ENCODE measurements at regions not wholly inside any gene's neighbourhood (a gene's known extent, or its start where the extent isn't known, plus 50 kb on each side); places are given as distances from the start of the nearest gene placed in this dataset.
"Not testable (repeated sequence)": the region's sequence is repeated elsewhere in the genome, so short reads cannot be mapped to it uniquely, and the experiment has no call there.

DNA sequence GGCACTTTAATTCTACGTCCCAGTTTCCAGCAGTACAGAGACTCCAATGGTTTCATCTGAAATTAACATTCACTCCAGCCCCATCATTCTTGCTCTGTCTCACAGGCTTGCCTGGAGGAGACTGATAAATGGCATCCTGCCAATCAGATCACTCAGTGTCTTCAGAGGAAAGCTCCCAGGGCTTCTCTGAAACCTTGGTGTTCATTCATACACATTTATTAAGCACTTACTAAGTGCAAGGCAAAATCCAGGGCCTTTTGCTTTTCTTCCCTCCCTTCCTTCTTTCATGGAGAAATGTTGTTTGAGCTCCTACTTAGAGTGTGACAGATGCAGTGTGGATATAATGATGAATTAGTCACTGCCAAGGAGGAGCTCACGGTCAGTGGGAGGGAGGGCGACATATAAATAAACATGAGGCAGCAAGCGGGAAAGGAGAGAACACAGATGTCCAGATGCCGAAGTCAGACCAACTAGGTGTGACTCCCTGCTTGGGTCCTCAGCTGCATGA is 106.7 kb upstream of the DTNBP1 start:
- no peak for DNase-seq (ENCODE audit: low spot score)

DNA sequence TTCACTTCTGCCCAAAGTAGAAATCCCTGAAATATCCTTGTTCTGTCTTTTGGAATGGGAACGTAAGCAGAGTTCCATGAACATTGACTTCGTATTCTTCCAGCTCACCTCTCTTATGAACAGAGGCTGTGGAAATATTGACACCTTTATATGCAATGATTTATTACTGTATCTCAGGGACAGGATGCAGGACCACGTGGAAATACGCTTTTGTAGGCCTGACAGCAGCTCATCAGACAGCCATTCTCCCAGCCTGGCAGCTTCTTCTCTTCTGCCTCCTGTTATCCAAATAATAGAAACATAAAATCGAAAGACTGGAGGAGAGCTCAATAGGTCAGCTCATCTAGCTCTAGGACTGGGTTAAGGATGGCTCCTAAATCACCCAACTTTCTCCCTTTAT is 106.2 kb upstream of the DTNBP1 start:
- no peak for DNase-seq (ENCODE audit: low spot score)

DNA sequence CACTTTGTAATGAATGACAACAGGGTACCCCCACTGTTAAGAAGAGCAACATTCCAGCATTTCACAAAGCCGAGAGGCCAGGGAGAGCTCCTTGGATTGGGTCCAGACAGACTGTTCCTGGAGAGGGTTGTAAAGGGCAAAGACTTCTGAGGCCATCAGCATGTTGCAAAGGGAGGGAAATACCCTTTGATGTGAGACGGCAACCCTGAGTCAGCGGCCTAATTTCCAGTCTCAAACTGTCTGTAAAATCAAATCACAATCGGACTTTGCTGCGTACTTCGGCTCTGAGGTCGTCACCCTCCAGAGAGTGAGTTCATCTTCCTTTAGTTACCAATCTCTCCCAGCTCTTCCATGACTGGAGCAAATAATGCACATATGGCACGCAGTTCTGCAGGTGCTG is 101.0 kb upstream of the DTNBP1 start:
- DNase-seq (ENCODE audit: low spot score) = peak; percentile 32

DNA sequence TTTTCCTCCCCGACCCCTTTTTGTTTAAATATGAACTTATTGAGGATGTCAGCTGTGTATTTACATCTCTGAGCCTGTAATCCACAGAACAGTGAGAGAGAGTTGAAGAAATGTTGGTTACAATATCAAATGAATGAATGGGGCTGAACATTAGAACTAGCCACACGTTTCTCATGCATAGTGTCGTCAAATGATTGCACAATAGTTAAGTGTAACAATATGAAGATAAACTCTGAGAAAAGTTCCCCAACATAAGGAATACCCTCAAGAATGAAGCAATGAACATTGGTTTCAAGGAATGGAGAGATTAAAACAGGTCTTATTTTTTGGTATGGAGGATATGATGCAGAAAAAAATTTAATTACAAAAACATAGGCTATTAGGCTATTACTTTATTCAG is 100.5 kb upstream of the DTNBP1 start:
- DNase-seq (ENCODE audit: low spot score) = no peak

DNA sequence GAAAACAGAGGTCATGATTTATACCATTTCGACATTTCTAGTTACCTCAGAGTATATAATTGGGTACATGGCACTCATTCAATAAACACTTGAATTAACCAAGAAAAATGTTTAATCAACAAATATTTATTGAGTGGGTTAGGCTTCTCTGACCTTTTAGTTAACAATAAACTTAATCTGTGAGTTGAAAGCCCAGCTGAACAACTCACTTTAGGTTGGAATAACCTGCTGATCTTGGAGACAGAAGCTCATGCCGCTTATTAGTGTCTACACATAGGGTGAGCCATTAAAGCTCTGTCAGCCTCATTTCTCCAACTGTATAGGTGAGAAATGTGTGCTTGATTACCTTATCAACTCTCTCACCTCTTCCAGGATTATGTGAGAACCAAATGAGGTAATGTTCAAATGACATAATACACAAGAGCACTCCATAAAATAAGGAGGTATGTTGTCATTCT is 98.2 kb upstream of the DTNBP1 start:
- DNase-seq (ENCODE audit: low spot score) = no peak

DNA sequence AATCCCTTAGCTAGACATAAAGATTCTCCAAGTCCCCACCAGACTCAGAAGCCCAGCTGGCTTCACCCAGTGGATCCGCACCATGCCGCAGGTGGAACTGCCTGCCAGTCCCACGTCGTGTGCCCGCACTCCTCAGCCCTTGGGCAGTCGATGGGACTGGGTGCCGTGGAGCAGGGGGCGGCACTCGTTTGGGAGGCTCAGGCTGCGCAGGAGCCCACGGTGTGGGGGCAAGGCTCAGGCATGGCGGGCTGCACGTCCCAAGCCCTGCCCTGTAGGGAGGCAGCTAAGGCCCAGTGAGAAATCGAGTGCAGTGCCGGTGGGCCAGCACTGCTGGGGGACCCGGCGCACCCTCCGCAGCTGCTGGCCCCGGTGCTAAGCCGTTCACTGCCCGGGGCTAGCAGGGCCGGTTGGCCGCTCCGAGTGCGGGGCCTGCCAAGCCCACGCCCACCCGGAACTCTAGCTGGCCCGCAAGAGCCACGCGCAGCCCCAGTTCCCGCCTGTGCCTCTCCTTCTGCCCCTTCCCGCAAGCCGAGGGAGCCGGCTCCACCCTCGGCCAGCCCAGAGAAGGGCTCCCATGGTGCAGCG is 95.9 kb upstream of the DTNBP1 start:
- DNase-seq (ENCODE audit: low spot score) = no peak

DNA sequence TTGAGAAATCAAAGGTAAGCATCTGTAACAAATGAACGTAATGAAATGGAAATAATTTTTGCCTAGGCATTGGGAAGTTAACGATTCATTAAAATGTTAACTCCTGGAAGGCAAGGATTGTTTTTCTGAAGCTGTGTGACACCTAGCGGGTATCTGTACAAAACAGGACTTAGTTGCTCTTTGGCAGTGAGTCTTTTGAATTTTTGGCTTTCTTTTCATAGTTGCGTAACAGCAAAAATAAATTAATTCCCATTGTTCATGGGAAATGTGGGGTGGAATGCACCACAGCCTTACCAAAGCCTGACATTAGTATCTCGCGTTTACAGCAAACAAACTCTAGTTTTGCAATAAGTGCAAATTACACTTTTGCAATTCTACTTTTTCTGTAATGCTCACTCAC is 92.7 kb upstream of the DTNBP1 start:
- DNase-seq (ENCODE audit: low spot score) = no peak

DNA sequence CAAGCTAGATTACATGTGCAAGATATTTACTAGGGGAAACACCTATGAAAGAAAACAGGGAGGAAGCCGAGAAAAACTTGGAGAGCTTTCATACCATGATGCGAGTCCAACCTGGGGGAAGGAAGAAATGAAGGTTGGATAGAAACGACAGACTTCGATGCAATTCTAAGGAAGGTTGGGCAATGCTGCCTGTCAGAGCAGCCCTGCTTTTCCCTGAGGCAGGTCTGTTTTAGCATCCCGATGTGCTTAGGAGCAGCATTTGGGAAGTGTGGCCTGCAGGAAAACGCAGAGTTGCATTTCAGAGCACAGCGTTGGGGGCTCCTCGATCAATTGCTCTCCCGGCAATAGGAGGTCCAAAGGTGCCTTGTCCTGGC is 91.9 kb upstream of the DTNBP1 start:
- DNase-seq (ENCODE audit: low spot score) = no peak

DNA sequence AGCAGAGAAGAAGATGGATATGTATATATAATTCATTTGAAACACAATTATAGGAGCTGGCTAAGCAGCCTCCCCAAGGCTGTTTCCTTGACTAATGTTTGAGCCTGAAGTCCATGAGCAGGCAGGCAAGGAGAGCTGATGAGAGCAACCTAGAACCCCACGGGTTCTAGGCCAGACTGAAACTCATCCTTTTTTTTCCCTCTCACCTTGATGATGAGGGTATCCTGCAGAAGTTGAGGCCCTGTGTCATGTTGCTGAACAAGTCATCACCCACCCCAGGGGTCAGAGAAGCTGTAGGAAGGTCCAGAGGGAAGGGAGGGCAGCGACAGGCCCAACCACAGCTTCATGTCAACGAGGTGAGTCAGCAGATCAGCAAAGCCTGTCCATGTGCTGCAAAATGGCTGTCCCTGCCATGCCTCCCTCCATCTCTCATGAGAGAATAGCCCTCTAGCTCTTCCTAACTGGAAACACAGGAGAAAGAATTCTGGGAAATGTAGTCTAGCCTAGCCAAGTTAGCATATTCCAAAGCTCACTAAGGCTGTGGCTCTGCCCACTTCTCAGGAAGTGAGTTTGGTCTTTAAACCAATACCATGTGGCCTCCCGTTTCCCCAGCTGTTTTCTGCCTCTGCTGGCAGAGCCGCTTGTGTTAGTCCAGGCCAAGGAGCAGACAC is 91.3 kb upstream of the DTNBP1 start:
- DNase-seq (ENCODE audit: low spot score) = no peak

DNA sequence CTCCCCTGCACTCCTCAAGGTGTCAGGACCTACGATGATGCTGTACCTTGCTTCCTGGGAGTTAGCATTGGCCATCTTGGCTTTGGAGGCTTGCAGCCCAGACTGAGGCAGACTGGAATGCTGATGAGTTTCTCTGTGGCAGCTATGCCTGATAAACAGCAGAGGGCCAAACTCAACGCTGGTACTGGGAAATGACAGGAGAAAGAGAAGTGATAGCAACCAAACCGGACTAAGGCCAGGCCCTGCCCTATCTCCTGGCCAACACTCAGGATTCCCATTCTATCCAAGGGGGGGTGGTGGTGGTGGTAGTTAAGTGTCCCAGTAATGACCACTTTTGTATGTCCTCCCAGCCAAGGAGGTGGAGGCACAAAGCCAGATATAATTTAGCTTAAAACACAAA is 90.0 kb upstream of the DTNBP1 start:
- peak; percentile 20 for DNase-seq (ENCODE audit: low spot score)

DNA sequence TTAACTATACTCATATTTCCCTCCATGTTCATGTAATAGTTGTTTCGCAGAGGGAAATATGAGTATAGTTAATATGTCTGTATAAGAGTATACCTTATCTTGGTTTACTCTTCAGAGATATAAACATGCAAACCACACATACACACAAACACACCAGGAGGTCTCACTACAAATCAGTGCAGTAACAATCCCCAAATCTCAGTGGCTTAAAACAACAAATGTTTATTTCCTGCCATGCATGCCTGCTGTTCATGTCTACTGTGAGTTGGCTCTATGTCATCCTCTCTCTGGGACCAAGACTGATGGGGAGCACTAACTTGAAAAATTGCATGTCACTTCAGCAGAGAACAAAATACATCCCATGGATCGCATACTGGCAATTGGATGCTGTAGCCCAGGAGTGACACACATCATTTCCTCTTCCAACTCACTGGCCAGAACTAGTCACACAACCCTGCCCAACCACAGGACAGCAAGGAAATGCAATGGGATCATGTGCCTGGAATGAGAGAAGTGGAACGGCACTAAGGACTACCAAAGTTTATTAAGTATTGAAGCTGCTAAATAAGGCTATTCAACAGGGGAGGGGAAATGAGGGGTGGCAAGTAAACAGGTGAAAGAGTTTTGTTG is 89.0 kb upstream of the DTNBP1 start:
- no peak for DNase-seq (ENCODE audit: low spot score)

DNA sequence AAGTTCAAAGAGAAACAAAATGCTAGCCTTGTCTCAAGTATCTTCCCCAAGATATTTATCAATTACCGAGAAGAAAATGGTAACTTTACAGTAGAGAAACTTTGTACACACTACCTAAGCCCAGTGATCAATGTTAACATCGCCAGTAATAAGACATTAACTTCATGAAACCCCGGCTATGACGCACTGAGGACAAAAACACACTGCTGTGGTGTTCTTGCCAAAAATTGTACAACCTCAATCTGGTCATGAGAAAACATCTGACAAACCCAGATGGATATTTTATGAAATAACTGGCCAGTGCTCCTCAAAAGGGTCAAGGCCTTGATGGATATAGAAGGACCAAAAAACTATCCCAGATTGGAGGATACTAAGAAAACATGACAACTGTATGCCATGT is 85.5 kb upstream of the DTNBP1 start:
- DNase-seq (ENCODE audit: low spot score) = no peak

DNA sequence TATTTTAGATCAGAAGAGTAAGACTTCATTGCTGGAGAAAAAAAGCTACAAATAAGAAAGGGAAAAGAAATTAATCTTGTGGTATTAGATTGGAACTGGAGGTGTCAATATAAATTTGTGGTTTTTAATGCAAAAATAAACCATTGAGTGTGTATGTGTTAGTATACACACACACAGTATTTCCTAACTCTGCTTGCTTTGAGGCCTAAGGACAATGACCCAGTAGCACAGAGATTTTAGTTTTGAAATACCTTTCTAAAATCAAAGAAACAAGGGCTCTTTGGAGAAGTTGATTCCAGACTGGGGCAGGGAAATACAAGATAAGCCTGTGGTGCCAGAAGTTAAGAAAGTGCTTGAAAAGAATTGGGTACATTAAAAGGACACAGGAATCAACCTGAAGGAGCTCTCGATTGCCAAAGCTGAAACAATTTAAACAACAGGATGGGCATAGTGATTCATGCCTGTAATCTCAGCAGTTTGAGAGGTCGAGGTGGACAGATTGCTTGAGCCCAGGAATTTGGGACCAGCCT is 84.6 kb upstream of the DTNBP1 start:
- DNase-seq (ENCODE audit: low spot score) = no peak

DNA sequence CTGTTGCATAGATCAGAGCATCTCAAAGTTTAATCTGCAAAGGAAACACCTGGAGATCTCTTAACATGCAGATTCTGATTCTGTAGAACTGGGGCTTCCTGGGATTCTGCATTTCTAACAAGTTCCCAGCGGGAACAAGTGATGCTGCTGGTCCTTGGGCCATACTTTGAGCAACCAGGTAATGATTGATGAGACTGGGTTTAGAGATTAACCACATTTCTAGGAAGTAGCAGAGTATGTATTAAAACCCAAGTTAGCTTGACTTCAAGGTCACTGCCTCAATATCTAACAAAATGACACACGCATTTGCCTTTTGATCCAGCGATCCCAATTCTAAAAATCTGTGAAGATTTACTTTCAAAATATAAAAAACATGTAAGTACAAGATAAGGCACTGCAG is 83.0 kb upstream of the DTNBP1 start:
- no peak for DNase-seq (ENCODE audit: low spot score)

DNA sequence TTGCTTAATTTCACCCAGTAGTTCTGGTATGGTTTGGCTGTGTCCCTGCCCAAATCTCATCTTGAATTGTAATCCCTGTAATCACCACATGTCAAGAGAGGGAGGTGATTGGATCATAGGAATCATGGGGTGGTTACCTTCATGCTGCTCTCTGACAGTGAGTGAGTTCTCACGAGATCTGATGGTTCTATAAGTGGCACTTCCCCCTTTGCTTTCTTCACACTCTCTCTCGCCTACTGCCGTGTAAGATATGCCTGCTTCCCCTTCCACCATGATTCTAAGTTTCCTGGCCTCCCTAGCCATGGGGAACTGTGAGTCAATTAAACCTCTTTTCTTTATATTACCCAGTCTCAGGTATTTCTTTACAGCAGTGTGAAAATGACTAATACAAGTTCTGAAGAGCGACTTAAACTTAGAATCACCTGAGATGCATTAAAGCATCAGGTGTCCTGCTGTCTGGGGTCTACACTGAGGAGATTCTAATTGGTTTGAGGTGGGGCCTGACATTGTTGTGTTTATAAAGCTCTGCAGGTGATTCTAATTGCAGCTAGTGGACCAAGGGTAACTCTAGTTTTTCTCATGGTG is 82.1 kb upstream of the DTNBP1 start:
- DNase-seq (ENCODE audit: low spot score) = no peak

DNA sequence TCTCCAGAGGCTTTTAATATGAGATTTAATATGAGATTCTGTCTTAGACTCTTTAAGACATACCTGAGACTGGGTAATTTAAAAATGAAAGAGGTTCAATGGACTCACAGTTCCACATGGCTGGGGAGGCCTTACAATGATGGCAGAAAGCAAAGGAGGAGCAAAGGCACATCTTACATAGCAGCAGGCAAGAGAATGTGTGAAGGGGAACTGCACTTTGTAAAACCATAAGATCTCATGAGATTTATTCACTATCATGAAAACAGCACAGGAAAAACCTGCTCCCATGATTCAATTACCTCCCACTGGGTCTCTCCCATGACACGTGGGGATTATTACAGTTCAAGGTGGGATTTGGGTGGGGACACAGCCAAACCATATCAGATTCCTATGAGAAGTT is 79.2 kb upstream of the DTNBP1 start:
- not testable (repeated sequence) for DNase-seq (ENCODE audit: low spot score)

DNA sequence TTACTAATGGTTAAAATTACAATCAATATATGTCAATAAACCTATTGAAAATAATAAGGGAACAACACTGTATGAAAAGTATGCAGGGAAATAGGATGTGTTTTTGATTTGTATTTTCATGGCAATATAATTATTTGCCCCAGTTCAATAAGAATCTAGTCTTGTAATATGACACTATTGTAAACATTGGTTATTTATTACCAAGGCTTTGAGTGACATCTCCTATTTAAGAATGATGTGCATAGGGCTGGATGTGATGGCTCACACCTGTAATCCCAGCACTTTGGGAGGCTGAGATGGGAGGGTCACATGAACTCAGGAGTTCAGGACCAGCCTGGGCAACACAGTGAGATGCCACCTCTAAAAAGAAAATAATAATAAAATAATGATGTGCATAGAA is 78.6 kb upstream of the DTNBP1 start:
- no peak for DNase-seq (ENCODE audit: low spot score)

DNA sequence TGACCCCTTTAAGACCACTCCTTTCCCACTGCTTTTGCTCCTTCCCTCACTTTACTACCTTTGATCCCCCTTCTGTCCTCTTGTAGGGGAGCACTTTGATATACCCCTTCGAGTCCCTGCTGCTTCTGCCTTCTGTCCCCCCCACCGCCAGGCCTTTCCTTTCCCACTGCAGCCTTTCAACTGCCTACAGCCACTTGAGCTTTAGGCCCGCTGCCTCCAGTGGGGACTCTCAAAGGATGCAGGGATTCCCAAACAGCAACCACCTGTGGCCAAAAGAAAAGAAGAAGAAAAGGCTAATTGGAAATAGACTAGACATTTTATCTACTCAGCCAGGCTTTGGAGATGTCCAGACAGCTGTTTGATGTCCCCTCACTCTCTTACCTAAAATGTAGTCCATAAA is 77.0 kb upstream of the DTNBP1 start:
- no peak for DNase-seq (ENCODE audit: low spot score)

DNA sequence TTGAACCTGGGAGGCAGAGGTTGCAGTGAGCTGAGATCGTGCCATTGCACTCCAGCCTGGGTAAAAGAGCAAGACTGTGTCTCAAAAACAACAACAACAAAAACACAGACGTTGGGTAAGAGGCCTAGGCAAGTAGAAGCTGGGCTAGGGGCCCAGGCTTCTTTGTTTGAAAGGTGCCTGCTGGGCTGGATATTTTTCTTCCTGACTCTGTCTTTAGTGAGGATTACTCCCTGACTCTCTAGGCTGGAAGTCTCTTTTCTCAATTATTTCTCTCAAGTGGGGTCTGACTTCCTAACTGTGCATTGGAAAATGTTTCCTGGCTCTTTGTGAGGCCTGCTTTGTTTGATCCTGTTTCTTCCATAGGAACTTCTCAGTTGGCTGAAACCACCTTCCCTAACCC is 76.5 kb upstream of the DTNBP1 start:
- no peak for DNase-seq (ENCODE audit: low spot score)

DNA sequence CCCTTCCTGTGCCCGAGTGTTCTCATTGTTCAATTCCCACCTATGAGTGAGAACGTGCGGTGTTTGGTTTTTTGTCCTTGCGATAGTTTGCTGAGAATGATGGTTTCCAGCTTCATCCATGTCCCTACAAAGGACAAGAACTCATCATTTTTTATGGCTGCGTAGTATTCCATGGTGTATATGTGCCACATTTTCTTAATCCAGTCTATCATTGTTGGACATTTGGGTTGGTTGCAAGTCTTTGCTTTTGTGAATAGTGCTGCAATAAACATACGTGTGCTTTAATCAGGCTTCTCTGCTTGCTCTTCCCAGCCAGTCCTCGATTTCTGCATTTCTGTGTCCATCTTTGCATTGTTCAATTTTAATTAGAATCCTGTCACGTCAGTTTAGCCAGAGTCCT is 75.4 kb upstream of the DTNBP1 start:
- DNase-seq (ENCODE audit: low spot score) = not testable (repeated sequence)

DNA sequence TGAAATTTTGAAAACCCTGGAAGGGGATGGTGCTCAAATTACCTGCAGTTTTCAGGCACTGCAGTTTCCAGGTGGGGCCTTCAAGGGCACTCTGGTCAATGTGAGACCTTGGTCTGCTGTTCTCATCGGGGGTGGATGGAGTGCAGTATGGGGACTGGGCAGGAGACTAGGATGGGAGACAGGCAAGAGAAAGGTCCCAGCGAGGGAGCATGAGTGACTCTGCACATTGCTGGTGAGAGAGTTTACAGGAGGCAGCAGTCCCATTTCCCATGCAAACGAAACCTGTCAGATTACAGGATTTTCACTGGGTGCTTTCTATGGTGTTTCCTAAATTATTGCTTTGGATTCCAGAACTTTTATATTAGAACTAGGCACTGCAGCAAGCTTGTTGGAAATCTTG is 73.5 kb upstream of the DTNBP1 start:
- DNase-seq (ENCODE audit: low spot score) = no peak

DNA sequence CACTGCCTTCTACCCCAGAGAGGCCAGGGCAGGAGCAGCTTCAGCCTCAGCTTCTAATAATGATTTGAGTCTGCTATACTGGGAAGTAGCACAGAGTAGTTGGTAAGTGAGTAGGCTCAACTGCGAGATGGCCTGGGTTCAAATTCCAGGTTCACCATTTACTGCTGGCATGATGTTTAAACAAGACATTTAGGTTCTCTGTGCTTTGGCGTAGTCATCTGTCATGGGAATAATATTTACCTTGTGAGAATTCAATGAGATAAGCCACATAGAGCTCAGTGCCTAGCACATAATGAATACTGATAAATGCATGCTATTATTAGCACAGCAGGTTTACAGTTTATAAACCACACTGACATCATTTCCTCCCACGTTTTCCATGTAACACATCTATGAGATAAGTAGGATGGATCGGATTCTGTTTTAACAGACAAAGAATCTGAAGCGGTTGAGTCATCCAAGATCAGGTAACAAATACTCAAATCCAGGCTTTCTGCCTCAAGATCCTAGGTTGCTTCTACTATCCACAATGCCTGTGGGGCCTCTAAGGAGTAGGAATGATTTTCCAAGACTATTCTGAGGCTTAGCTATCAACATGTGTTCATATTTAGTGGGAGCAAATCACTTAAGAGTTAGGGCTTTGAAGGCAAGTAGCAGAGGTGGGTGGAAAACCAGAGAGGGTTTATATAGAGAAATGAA is 72.9 kb upstream of the DTNBP1 start:
- no peak for DNase-seq (ENCODE audit: low spot score)

Measured in HuH-7 (cell line).